ENCODE measurements at regions not wholly inside any gene's neighbourhood (a gene's known extent, or its start where the extent isn't known, plus 50 kb on each side); places are given as distances from the start of the nearest gene placed in this dataset.

GRCh38 chr2:6341588-6342129 is 524.0 kb downstream of the CMPK2 start:
- TF ChIP-seq POLR2A (IDR thresholded peaks at IDR 0.05) (no peak), CTCF (IDR thresholded peaks at IDR 0.05) (no peak)
- no peak overlapping the region for H3K27ac ChIP-seq
- H3K4me1 ChIP-seq = no peaks in the 10 kb centered on the region
- 47% methylated on average over 3 of the region's 3 CpGs for WGBS (ENCODE audit: insufficient coverage, low coverage, low lambda C conversion rate, missing lambda C conversion rate)
- ATAC-seq (no peak), DNase-seq (no peak)
- H3K9me3 ChIP-seq = no peaks in the 10 kb centered on the region
- no peak overlapping the region for H3K4me3 ChIP-seq
- H3K36me3 ChIP-seq = no peaks in the 10 kb centered on the region
- no peaks in the 10 kb centered on the region for H3K27me3 ChIP-seq
- intact Hi-C loops (cut with DNase I) = no loop called here

- Histone ChIP-seq H3K9me3 (no peaks in the 10 kb centered on the region), H3K4me1 (no peaks in the 10 kb centered on the region), H3K36me3 (no peaks in the 10 kb centered on the region), H3K27ac (no peak overlapping the region), H3K4me3 (no peak overlapping the region), H3K27me3 (no peaks in the 10 kb centered on the region)
- intact Hi-C loops (cut with DNase I) = no loop called here
- no peak for TF ChIP-seq CTCF (IDR thresholded peaks at IDR 0.05)
- no peak for TF ChIP-seq POLR2A (IDR thresholded peaks at IDR 0.05)
- ATAC-seq (no peak), DNase-seq (no peak)
- 47% methylated on average over 4 of the region's 4 CpGs for WGBS (ENCODE audit: insufficient coverage, low coverage, low lambda C conversion rate, missing lambda C conversion rate)
Observed at GRCh38 chr2:6342273-6342920, 523.3 kb downstream of the CMPK2 start.

GRCh38 chr2:6343076-6343475 is 522.6 kb downstream of the CMPK2 start:
- Histone ChIP-seq H3K4me3 (no peak overlapping the region), H3K4me1 (no peaks in the 10 kb centered on the region), H3K27me3 (no peaks in the 10 kb centered on the region), H3K9me3 (no peaks in the 10 kb centered on the region), H3K36me3 (no peaks in the 10 kb centered on the region), H3K27ac (no peak overlapping the region)
- 54% methylated on average over 5 of the region's 5 CpGs for WGBS (ENCODE audit: insufficient coverage, low coverage, low lambda C conversion rate, missing lambda C conversion rate)
- intact Hi-C loops (cut with DNase I) = no loop called here
- TF ChIP-seq CTCF (IDR thresholded peaks at IDR 0.05) (no peak), POLR2A (IDR thresholded peaks at IDR 0.05) (no peak)
- no peak for ATAC-seq
- DNase-seq = no peak

GRCh38 chr2:6352247-6352646 is 513.5 kb downstream of the CMPK2 start:
- Histone ChIP-seq H3K27ac (no peak overlapping the region), H3K27me3 (no peaks in the 10 kb centered on the region), H3K4me3 (no peak overlapping the region), H3K9me3 (no peaks in the 10 kb centered on the region), H3K36me3 (no peaks in the 10 kb centered on the region), H3K4me1 (no peaks in the 10 kb centered on the region)
- ATAC-seq = no peak
- WGBS (ENCODE audit: insufficient coverage, low coverage, low lambda C conversion rate, missing lambda C conversion rate) = 47% methylated on average over 5 of the region's 5 CpGs
- no peak for TF ChIP-seq CTCF (IDR thresholded peaks at IDR 0.05)
- TF ChIP-seq POLR2A (IDR thresholded peaks at IDR 0.05) = no peak
- intact Hi-C loops (cut with DNase I) = loop anchor here (10.0 kb wide), 1 partner anchor 423 kb away; no protein-coding TSS in a partner anchor
- DNase-seq = no peak

Data from right lobe of liver (tissue), 6 donors.